GM18951 (cell line): ENCODE measurements at regions not wholly inside any gene's neighbourhood (a gene's known extent, or its start where the extent isn't known, plus 50 kb on each side); places are given as distances from the start of the nearest gene placed in this dataset.

Source experiments
- POLR2A ChIP-seq: IDR thresholded peaks from 4 replicates; pipeline ENCODE4 v1.6.1; 2011; ENCODE audit warnings: mild to moderate bottlenecking; ENCODE audit not compliant: insufficient read length, insufficient read depth; ENCODE audit errors: extremely low read depth
- in situ Hi-C: fragments of 300-500 bp; cut with MboI; formaldehyde crosslinking; loops from one replicate; pipeline ENCODE4 v1.12.0; 2022; ENCODE audit warnings: low sequenced_read_pairs, mixed read lengths, inconsistent platforms; ENCODE audit not compliant: unreplicated experiment

GRCh38 chr20:60314727-60315126, 356.5 kb downstream of the CDH26 start:
- in situ Hi-C loops = no loop called here
- TF ChIP-seq POLR2A = no peak

- TF ChIP-seq POLR2A = no peak
- in situ Hi-C loops = no loop called here
These were observed 358.4 kb downstream of the CDH26 start for GRCh38 chr20:60316476-60317158.

- in situ Hi-C loops = no loop called here
- no peak for TF ChIP-seq POLR2A
These were observed 359.2 kb downstream of the CDH26 start for GRCh38 chr20:60317401-60317800.

GRCh38 chr20:60321601-60322000, 363.4 kb downstream of the CDH26 start:
- no peak for TF ChIP-seq POLR2A
- in situ Hi-C loops = no loop called here

GRCh38 chr20:60326821-60327220, 368.6 kb downstream of the CDH26 start:
- in situ Hi-C loops = no loop called here
- no peak for TF ChIP-seq POLR2A

- in situ Hi-C loops = no loop called here
- no peak for TF ChIP-seq POLR2A
These were observed 369.9 kb downstream of the CDH26 start for GRCh38 chr20:60327971-60328660.

- in situ Hi-C loops = no loop called here
- no peak for TF ChIP-seq POLR2A
These were observed 372.2 kb downstream of the CDH26 start for GRCh38 chr20:60330461-60330860.

- no peak for TF ChIP-seq POLR2A
- in situ Hi-C loops = no loop called here
These were observed 373.6 kb downstream of the CDH26 start for GRCh38 chr20:60331688-60332300.

- in situ Hi-C loops = no loop called here
- no peak for TF ChIP-seq POLR2A
These were observed 374.3 kb downstream of the CDH26 start for GRCh38 chr20:60332523-60332922.

- in situ Hi-C loops = no loop called here
These were observed 376.7 kb downstream of the CDH26 start for GRCh38 chr20:60334911-60335310.

GRCh38 chr20:60338556-60338955, 380.3 kb downstream of the CDH26 start:
- TF ChIP-seq POLR2A = no peak
- in situ Hi-C loops = no loop called here

More at GRCh38 chr20:60334911-60335310, 376.7 kb downstream of the CDH26 start:
- no peak for TF ChIP-seq POLR2A

GRCh38 chr20:60339738-60340137, 381.5 kb downstream of the CDH26 start:
- in situ Hi-C loops = no loop called here
- TF ChIP-seq POLR2A = no peak

GRCh38 chr20:60340232-60340631, 382.0 kb downstream of the CDH26 start:
- no peak for TF ChIP-seq POLR2A
- in situ Hi-C loops = no loop called here

GRCh38 chr20:60341062-60341461, 382.8 kb downstream of the CDH26 start:
- in situ Hi-C loops = no loop called here
- no peak for TF ChIP-seq POLR2A
